GM12891 (cell line): ENCODE measurements at regions not wholly inside any gene's neighbourhood (a gene's known extent, or its start where the extent isn't known, plus 50 kb on each side); places are given as distances from the start of the nearest gene placed in this dataset.

Source experiments
- PAX5 ChIP-seq: IDR thresholded peaks from 2 replicates; pipeline ENCODE4 v1.6.1; 2011; ENCODE audit warnings: low read length, moderate library complexity, mild to moderate bottlenecking; ENCODE audit not compliant: insufficient read depth, severe bottlenecking
- POLR2A ChIP-seq: IDR thresholded peaks from 2 replicates; pipeline ENCODE4 v1.6.1; 2011; ENCODE audit warnings: low read depth, low read length, control low read depth
- POLR2AphosphoS5 ChIP-seq: IDR thresholded peaks from 2 replicates; pipeline ENCODE4 v1.6.1; 2011; ENCODE audit warnings: low read depth, low read length, control low read depth
- POU2F2 ChIP-seq: IDR thresholded peaks from 2 replicates; pipeline ENCODE4 v1.6.1; 2011; ENCODE audit warnings: low read depth, mild to moderate bottlenecking, control low read depth, low read length, moderate library complexity
- SPI1 ChIP-seq: IDR thresholded peaks from 2 replicates; pipeline ENCODE4 v1.6.1; 2011; ENCODE audit warnings: low read depth, low read length, control low read depth
- TAF1 ChIP-seq: IDR thresholded peaks from 2 replicates; pipeline ENCODE4 v1.6.1; 2011; ENCODE audit warnings: low read depth, low read length, control low read depth

- TF ChIP-seq POLR2A (no peak), POLR2AphosphoS5 (no peak), TAF1 (no peak), PAX5 (no peak), POU2F2 (no peak), SPI1 (no peak)
Observed at GRCh38 chr1:102593276-102593675, 515.0 kb downstream of the COL11A1 start.
